Small intestine (tissue), 7 donors: ENCODE measurements at regions not wholly inside any gene's neighbourhood (a gene's known extent, or its start where the extent isn't known, plus 50 kb on each side); places are given as distances from the start of the nearest gene placed in this dataset.
A peak's percentile ranks its signal among the peaks of the same experiment; 100 is the strongest.
"Not testable (repeated sequence)": the region's sequence is repeated elsewhere in the genome, so short reads cannot be mapped to it uniquely, and the experiment has no call there.

Source experiments
- DNase-seq, 2 donors: peaks; one replicate each; pipeline versions ENCODE4 v3.0.0 to v3.0.0-alpha.2; 2013
- FAIRE-seq: peaks from 2 replicates; lab custom pipeline; 2012; peaks lifted over from hg19 to GRCh38; lab: Jason Lieb, UNC
- H3K27ac ChIP-seq, 3 donors: one replicate each; pipeline ENCODE4 v1.5.1; 2013; ENCODE audit warnings: low read length in 2 of 3, mild to moderate bottlenecking in 2 of 3, control low read depth in 1 of 3, inconsistent platforms in 1 of 3, low read depth in 1 of 3, moderate library complexity in 1 of 3
- H3K27me3 ChIP-seq, 3 donors: one replicate each; pipeline ENCODE4 v1.6.1; 2013; ENCODE audit warnings: low read length in 3 of 3, inconsistent platforms in 1 of 3; ENCODE audit not compliant: control insufficient read depth in 3 of 3, insufficient read depth in 3 of 3
- H3K36me3 ChIP-seq, 3 donors: one replicate each; pipeline ENCODE4 v1.6.1; 2013; ENCODE audit warnings: low read length in 3 of 3, inconsistent platforms in 1 of 3, low read depth in 1 of 3, mild to moderate bottlenecking in 1 of 3, moderate library complexity in 1 of 3; ENCODE audit not compliant: control insufficient read depth in 3 of 3, insufficient read depth in 2 of 3
- H3K4me1 ChIP-seq, 3 donors: one replicate each; pipeline ENCODE4 v1.6.1; 2013; ENCODE audit warnings: low read length in 2 of 3, inconsistent platforms in 1 of 3, low read depth in 1 of 3, mild to moderate bottlenecking in 1 of 3, moderate library complexity in 1 of 3; ENCODE audit not compliant: control insufficient read depth in 3 of 3, insufficient read depth in 2 of 3
- H3K4me3 ChIP-seq, 3 donors: one replicate each; pipeline ENCODE4 v1.5.1; 2013; ENCODE audit warnings: low read length in 3 of 3, control low read depth in 1 of 3, inconsistent platforms in 1 of 3, low read depth in 1 of 3, mild to moderate bottlenecking in 1 of 3, moderate library complexity in 1 of 3
- H3K9me3 ChIP-seq, 2 donors: one replicate each; pipeline ENCODE4 v1.6.1; 2013; ENCODE audit warnings: low read depth in 1 of 2, low read length in 1 of 2; ENCODE audit not compliant: control insufficient read depth in 2 of 2, insufficient read depth in 1 of 2
- WGBS, 3 donors: extraction: QIAGEN DNeasy Blood & Tissue Kit; methylation state at CpG; one replicate each; pipeline ENCODE4 v1.1.7; 2013; 5-methylcytosine and 5-hydroxymethylcytosine counted together
- donor health status: healthy with polysubstance abuse.
- donor health status: control.
- donor health status: control.
- donor health status: Bipolar disorder and iron deficiency.
- donor health status: healthy.

- not testable (repeated sequence) for H3K27me3 ChIP-seq, H3K36me3 ChIP-seq, H3K4me1 ChIP-seq, H3K9me3 ChIP-seq, FAIRE-seq, DNase-seq, H3K4me3 ChIP-seq, H3K27ac ChIP-seq
- WGBS, 3 donors, result 84 to 89% (median 85%) methylated on average over 9 of the region's 9 CpGs
Observed at GRCh38 chr14:23769221-23769728, 133.1 kb downstream of the DHRS2 start.

GRCh38 chr14:23773981-23774380 is 137.8 kb downstream of the DHRS2 start:
- Histone ChIP-seq H3K27me3 (peaks cover 0 to 2% (median 0%) of the 10 kb centered on the region in 3 donors), H3K36me3 (no peaks in the 10 kb centered on the region), H3K27ac (no peak overlapping the region), H3K4me3 (no peak overlapping the region), H3K4me1 (no peaks in the 10 kb centered on the region), H3K9me3 (no peaks in the 10 kb centered on the region)
- 71 to 80% (median 72%) methylated on average over 2 of the region's 2 CpGs for WGBS, 3 donors
- DNase-seq (no peak), FAIRE-seq (no peak)

- WGBS, 3 donors, result 27 to 63% (median 37%) methylated on average over 4 of the region's 4 CpGs
- peak; percentile 6 to 22 for DNase-seq
Observed at GRCh38 chr14:23776296-23776695, 140.1 kb downstream of the DHRS2 start.

GRCh38 chr14:23785208-23785607 is 149.0 kb downstream of the DHRS2 start:
- Histone ChIP-seq H3K27me3 (no peaks in the 10 kb centered on the region), H3K27ac (no peak overlapping the region), H3K9me3 (peaks cover 0 to 7% of the 10 kb centered on the region in 2 donors), H3K4me3 (no peak overlapping the region), H3K36me3 (no peaks in the 10 kb centered on the region), H3K4me1 (no peaks in the 10 kb centered on the region)
- DNase-seq (no peak), FAIRE-seq (no peak)
- WGBS, 3 donors, result 80 to 96% (median 89%) methylated on average over 1 of the region's 1 CpG

More at GRCh38 chr14:23776296-23776695, 140.1 kb downstream of the DHRS2 start:
- Histone ChIP-seq H3K27ac (no peak overlapping the region), H3K4me3 (no peak overlapping the region), H3K27me3 (peaks cover 0 to 2% (median 0%) of the 10 kb centered on the region in 3 donors), H3K36me3 (no peaks in the 10 kb centered on the region), H3K9me3 (no peaks in the 10 kb centered on the region), H3K4me1 (no peaks in the 10 kb centered on the region)
- no peak for FAIRE-seq

- Histone ChIP-seq H3K36me3 (no peaks in the 10 kb centered on the region), H3K4me1 (no peaks in the 10 kb centered on the region), H3K27ac (no peak overlapping the region), H3K9me3 (peaks cover 0 to 7% of the 10 kb centered on the region in 2 donors), H3K27me3 (peaks cover 0 to 2% (median 0%) of the 10 kb centered on the region in 3 donors), H3K4me3 (no peak overlapping the region)
- no peak for DNase-seq
- FAIRE-seq, result no peak
- 68 to 86% (median 79%) methylated on average over 1 of the region's 1 CpG for WGBS, 3 donors
Observed at GRCh38 chr14:23787436-23787835, 151.3 kb downstream of the DHRS2 start.

GRCh38 chr14:23789696-23790095 is 153.5 kb downstream of the DHRS2 start:
- Histone ChIP-seq H3K27ac (no peak overlapping the region), H3K4me1 (no peaks in the 10 kb centered on the region), H3K36me3 (no peaks in the 10 kb centered on the region), H3K9me3 (peaks cover 0 to 5% of the 10 kb centered on the region in 2 donors), H3K27me3 (peaks cover 0 to 2% (median 0%) of the 10 kb centered on the region in 3 donors), H3K4me3 (no peak overlapping the region)
- DNase-seq (no peak), FAIRE-seq (no peak)
- WGBS, 3 donors, result 36 to 78% (median 74%) methylated on average over 1 of the region's 1 CpG

GRCh38 chr14:23793532-23793931 is 157.4 kb downstream of the DHRS2 start:
- H3K27ac ChIP-seq, result no peak overlapping the region
- no peaks in the 10 kb centered on the region for H3K4me1 ChIP-seq
- H3K4me3 ChIP-seq, result no peak overlapping the region
- WGBS, 3 donors, result 14 to 74% (median 36%) methylated on average over 3 of the region's 3 CpGs
- no peaks in the 10 kb centered on the region for H3K36me3 ChIP-seq
- peaks cover 0 to 3% of the 10 kb centered on the region in 2 donors for H3K9me3 ChIP-seq
- H3K27me3 ChIP-seq, result peaks cover 0 to 5% (median 0%) of the 10 kb centered on the region in 3 donors
- DNase-seq (peak; percentile 26 to 40), FAIRE-seq (peak; percentile 5)

GRCh38 chr14:23800811-23801210 is 152.8 kb upstream of the DHRS4 start:
- Histone ChIP-seq H3K4me1 (no peaks in the 10 kb centered on the region), H3K4me3 (no peak overlapping the region), H3K36me3 (no peaks in the 10 kb centered on the region), H3K9me3 (peaks cover 0 to 11% of the 10 kb centered on the region in 2 donors), H3K27me3 (peaks cover 0 to 3% (median 0%) of the 10 kb centered on the region in 3 donors), H3K27ac (no peak overlapping the region)
- no peak for FAIRE-seq
- no peak for DNase-seq
- WGBS, 3 donors, result 70 to 79% (median 78%) methylated on average over 3 of the region's 3 CpGs

GRCh38 chr14:23801766-23802165 is 151.8 kb upstream of the DHRS4 start:
- DNase-seq (no peak), FAIRE-seq (no peak)
- WGBS, 3 donors, result 39 to 71% (median 65%) methylated on average over 2 of the region's 2 CpGs
- H3K27me3 ChIP-seq, result no peaks in the 10 kb centered on the region
- H3K4me1 ChIP-seq, result no peaks in the 10 kb centered on the region
- H3K36me3 ChIP-seq, result no peaks in the 10 kb centered on the region
- no peak overlapping the region for H3K4me3 ChIP-seq
- no peak overlapping the region for H3K27ac ChIP-seq
- H3K9me3 ChIP-seq, result peaks cover 0 to 11% of the 10 kb centered on the region in 2 donors
